Peyer's patch (tissue), 4 donors: ENCODE measurements at regions not wholly inside any gene's neighbourhood (a gene's known extent, or its start where the extent isn't known, plus 50 kb on each side); places are given as distances from the start of the nearest gene placed in this dataset.

ENCODE experiments used
- CTCF ChIP-seq, 6 experiments: fragments of 450-650 bp in 4 of 6; fragments of 200-600 bp in 2 of 6; sonication (generic) in 1 of 6; IDR thresholded peaks; one replicate each; pipeline ENCODE4 v1.5.1; 2017 to 2019; ENCODE audit warnings: antibody characterized with exemption in 6 of 6, mild to moderate bottlenecking in 3 of 6, moderate library complexity in 1 of 6
- POLR2A ChIP-seq, 2 donors: fragments of 450-650 bp; IDR thresholded peaks; one replicate each; pipeline ENCODE4 v1.5.1; 2017; ENCODE audit warnings: antibody characterized with exemption in 2 of 2, mild to moderate bottlenecking in 2 of 2, moderate library complexity in 2 of 2

GRCh38 chr14:30445852-30446251 is 113.1 kb upstream of the G2E3 start:
- TF ChIP-seq CTCF (IDR thresholded peaks at IDR 0.05), result no peak
- TF ChIP-seq POLR2A (IDR thresholded peaks at IDR 0.05), result no peak
